GM19351 (cell line): ENCODE measurements at regions not wholly inside any gene's neighbourhood (a gene's known extent, or its start where the extent isn't known, plus 50 kb on each side); places are given as distances from the start of the nearest gene placed in this dataset.
"Not testable (repeated sequence)": the region's sequence is repeated elsewhere in the genome, so short reads cannot be mapped to it uniquely, and the experiment has no call there.

ENCODE experiments used
- ATAC-seq: cut with Tn5 transposase; IDR thresholded peaks from one replicate; pipeline ENCODE4 v1.9.1; 2021; ENCODE audit warnings: mild to moderate bottlenecking, moderate library complexity; ENCODE audit not compliant: unreplicated experiment

DNA sequence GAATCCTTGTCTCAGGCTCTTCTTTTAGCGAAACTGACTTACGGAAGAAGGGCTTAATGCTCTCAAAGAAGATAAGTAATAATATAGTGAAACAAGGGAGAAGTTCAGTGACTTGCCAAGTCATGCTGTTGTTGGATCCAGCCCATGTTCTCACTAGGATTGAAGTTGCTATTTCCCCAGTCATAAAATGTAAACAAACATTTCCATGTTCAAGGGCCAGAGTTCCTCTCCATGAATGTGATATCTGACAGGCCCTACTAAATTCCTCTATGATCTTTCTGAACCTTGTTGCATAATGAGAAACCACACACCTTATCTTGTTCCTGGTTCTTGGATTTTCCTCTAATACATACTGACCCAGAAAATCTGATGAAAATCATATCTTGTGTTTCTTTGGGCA lies 876.5 kb upstream of the B3GALT2 start:
- no peak for ATAC-seq

- ATAC-seq: no peak
Measured at GRCh38 chr1:194062526-194062925, 876.1 kb upstream of the B3GALT2 start.

GRCh38 chr1:194060481-194060880 lies 874.1 kb upstream of the B3GALT2 start:
- no peak for ATAC-seq

- not testable (repeated sequence) for ATAC-seq
Measured at GRCh38 chr1:194058268-194058667, 871.9 kb upstream of the B3GALT2 start.

DNA sequence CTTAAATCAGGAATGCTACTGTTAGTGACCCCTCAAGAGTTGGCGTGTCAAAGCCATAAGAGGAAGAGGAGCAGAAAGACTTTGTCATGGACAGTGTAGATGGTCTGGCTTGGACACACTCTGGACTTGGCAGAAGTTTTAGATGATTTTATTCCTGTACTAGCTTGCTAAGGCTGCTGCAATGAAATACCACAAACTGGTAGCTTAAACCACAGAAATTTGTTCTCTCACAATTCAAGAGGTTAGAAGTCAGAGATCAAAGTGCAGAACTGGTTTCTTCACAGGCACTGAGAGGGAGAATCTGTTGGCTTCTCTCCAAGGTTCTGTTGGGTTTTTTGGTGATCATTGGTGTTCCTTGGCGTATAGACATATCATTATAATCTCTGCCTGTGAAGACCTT lies 869.8 kb upstream of the B3GALT2 start:
- ATAC-seq: no peak

DNA sequence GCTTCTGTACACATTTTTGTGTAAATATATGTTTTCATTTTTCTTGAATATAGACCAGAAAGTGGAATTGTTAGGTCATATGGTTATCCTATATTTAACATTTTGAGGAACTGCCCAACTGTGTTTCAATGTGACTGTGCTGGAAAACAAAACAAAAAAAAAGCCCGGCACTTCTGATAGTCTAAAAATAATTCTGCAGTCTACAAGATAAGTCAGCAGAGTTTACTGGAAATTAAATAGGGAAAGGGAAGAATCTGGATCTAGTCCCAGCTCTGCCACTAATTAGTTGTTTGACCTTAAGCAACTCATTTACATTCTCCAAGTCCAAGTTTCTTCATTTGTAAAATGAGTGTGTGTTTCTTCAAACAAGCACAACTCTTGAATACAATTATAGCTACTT lies 869.1 kb upstream of the B3GALT2 start:
- ATAC-seq: no peak

- peak; percentile 75 for ATAC-seq
Measured at GRCh38 chr1:194052514-194053338, 866.3 kb upstream of the B3GALT2 start.

- no peak for ATAC-seq
Measured at GRCh38 chr1:194047921-194048320, 861.5 kb upstream of the B3GALT2 start.

DNA sequence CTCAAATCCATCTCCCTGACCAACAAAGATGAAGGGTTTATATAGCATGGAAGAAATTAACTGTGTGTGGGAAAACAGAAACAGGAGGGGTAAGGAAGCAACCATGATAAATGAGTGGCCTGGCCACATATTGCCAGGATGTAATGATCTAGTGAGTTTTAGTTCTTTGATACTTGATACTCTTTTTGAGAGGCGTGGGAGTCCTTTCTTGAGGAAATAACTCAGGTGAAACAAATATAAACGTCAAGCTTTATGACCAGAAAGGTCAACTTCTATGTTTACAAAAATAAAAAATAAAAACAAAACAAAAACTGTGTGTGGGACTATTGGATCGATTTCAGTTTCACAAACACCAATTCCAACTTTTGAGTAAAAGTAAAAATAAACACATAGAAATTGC lies 860.8 kb upstream of the B3GALT2 start:
- ATAC-seq: no peak

DNA sequence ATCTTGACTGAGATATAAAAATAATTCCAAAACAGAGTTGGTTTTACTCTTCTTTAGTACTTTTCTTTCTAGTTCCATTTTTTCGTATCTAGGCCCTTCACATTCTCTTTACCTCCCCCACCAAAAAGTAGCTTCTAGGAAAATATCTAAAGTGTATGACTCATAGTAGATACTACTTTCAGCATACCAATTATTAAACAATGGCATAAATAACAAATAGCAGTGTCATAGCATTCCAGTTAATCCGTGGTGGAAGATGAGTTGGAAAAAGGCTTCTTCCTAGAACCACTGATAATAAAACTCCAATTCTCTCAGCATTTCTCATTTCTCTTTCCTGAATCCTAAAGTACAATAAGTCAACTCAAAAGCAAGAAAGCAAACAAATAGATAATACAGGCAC lies 859.0 kb upstream of the B3GALT2 start:
- ATAC-seq: no peak

- ATAC-seq: no peak
Measured at GRCh38 chr1:194044892-194045291, 858.5 kb upstream of the B3GALT2 start.

GRCh38 chr1:194043984-194044755 lies 857.8 kb upstream of the B3GALT2 start:
- no peak for ATAC-seq

DNA sequence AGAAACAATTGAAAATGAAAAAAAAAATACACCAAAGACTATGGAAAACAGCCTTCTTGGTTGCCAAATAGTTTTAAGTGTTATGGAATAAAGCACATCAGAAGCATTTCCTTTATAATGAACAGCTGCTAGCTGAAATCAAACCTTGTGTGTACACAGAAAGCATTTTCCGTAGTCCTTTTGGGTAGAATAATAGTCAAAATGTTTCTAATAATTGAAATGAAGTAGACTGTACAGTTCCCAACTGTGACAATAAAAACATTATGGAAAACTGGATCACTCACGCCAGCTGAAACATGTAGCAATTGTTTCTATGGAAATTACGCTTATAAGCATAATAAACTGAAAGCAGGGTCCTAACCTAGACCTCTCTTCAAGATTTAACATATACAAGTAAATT lies 856.3 kb upstream of the B3GALT2 start:
- no peak for ATAC-seq

DNA sequence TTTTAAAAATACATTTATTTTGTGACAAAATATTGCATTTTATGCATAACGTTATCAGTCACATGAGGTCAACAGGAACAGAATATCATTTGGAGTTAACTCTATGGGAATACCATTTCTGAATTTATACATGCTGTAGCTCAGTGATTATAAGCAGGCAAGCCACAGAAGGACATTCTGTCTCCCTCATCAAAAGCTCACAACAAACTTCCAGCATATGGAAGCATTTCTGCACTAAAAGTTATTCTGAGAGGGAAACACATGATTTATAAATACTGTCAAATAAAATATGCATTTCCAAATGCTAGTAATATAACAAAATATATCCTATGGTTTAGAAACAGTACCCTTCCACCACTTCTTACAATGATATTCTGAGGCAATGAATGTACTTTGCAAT lies 854.1 kb upstream of the B3GALT2 start:
- no peak for ATAC-seq

DNA sequence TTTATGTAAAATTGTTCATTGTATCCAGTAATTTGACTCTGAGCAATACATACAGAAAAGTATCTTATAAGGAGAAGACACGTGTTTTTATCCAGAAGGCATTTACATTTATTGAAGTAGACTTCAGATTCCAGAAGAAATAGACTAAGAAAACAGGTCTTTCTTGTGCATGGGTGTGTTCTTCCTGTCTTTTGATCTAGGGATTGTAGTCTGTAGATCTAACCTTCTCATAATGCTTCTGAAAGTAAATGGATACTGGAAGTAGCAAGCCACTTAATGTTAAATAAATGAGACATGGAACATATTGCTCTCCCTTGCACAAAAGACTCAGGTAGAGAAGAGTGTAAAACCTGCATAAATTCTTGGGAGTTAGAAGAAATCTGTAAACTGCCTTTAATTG lies 853.2 kb upstream of the B3GALT2 start:
- ATAC-seq: no peak

DNA sequence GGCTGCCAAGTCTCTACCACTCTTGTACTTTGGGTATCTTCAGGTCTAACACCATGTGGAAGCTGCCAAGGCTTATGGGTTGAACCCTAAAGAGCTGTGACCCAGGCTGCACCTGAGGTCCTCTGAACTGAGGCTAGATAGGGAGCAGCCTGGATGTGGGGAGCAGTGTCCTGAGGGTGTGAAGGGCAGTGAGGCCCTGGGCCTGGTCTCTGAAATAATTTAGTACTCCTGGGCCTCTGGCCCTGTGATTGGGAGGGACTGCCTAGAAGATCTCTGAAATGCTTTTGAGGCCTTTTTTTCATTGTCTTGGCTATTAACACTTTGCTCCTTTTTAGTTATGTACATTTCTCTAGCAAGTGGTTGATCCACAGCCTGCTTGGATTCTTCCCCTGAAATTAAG lies 847.2 kb upstream of the B3GALT2 start:
- ATAC-seq: no peak

DNA sequence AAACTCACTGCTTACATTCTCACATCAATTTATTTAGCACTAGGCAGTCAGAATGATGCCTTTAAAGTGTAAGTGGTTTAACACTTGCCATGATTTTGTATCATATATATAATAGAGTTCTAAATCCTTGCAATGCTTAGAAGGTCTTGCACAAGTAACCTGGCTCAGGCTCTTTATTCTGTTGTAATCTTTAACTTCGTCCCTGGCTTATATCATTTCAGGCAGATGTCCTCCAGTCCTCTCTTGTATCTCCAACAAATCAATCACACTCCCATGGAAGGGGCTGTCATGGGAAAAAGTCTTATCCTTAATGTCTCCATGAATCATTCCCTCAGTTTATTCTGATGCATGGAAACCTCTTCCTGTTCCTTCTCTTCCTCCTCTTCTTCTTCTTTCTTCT lies 841.6 kb upstream of the B3GALT2 start:
- ATAC-seq: no peak

DNA sequence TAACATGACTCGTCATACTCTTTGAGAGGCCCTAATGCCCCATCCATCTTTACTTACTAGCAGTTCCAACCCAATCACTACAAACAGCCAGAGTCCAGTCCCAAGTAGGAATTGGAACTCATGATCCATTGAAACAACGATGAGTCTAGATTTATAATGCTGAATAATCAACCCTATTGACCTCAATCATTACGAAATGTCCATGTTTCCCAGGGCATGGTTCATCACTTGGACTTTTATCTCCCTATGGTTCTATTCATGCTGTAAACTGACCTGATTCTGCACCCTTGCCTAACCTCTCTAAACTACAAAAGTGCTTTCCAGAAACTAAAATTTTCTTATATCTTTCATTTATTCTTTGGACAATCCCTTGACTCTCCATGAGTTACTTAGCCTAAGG lies 840.0 kb upstream of the B3GALT2 start:
- ATAC-seq: no peak

DNA sequence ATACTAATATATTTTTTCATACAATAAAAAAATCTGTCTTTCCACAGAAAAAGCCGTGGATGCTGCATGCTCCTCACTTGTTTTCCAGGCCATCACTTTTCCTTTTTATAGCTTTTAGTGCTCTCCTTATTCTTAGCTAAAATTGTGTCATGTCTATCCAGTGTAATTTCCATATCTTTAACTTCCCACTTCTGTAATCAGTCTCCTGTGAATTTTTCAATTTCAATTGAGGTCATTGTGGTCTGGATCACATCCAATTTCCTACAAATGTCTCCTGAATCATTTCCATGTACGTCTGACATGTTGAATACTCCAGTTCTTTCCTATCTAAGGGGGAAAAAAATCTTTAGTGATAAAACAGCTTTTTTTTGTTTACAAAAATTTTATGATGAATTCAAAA lies 838.2 kb upstream of the B3GALT2 start:
- ATAC-seq: no peak

GRCh38 chr1:194014014-194014413 lies 827.6 kb upstream of the B3GALT2 start:
- ATAC-seq: no peak

GRCh38 chr1:194013561-194013960 lies 827.1 kb upstream of the B3GALT2 start:
- ATAC-seq: no peak

- ATAC-seq: no peak
Measured at GRCh38 chr1:194004146-194004545, 817.7 kb upstream of the B3GALT2 start.
